ENCODE measurements at regions not wholly inside any gene's neighbourhood (a gene's known extent, or its start where the extent isn't known, plus 50 kb on each side); places are given as distances from the start of the nearest gene placed in this dataset.

- H3K27ac Mint-ChIP-seq (ENCODE audit: unreplicated experiment) = no peak overlapping the region
- H3K27me3 Mint-ChIP-seq (ENCODE audit: low read depth) = no peaks in the 10 kb centered on the region
- TF ChIP-seq CTCF (IDR thresholded peaks at IDR 0.05) = no peak
- no peaks in the 10 kb centered on the region for H3K36me3 Mint-ChIP-seq (ENCODE audit: low read depth)
- DNase-seq (ENCODE audit: low spot score) = no peak
- H3K9me3 Mint-ChIP-seq (ENCODE audit: low read depth) = no peaks in the 10 kb centered on the region
- H3K4me1 Mint-ChIP-seq (ENCODE audit: low read depth) = peaks cover 25% of the 10 kb centered on the region
- H3K4me3 Mint-ChIP-seq (ENCODE audit: unreplicated experiment) = no peak overlapping the region
Measured at GRCh38 chr5:171528036-171528435, 108.6 kb downstream of the FGF18 start.

GRCh38 chr5:171528865-171529614, 109.6 kb downstream of the FGF18 start:
- Mint-ChIP-seq H3K4me3 (ENCODE audit: unreplicated experiment) (no peak overlapping the region), H3K27me3 (ENCODE audit: low read depth) (no peaks in the 10 kb centered on the region), H3K9me3 (ENCODE audit: low read depth) (no peaks in the 10 kb centered on the region), H3K4me1 (ENCODE audit: low read depth) (peaks cover 20% of the 10 kb centered on the region), H3K27ac (ENCODE audit: unreplicated experiment) (no peak overlapping the region), H3K36me3 (ENCODE audit: low read depth) (no peaks in the 10 kb centered on the region)
- TF ChIP-seq CTCF (IDR thresholded peaks at IDR 0.05) = no peak
- no peak for DNase-seq (ENCODE audit: low spot score)

GRCh38 chr5:171531638-171532037, 112.2 kb downstream of the FGF18 start:
- no peaks in the 10 kb centered on the region for H3K36me3 Mint-ChIP-seq (ENCODE audit: low read depth)
- no peak for TF ChIP-seq CTCF (IDR thresholded peaks at IDR 0.05)
- no peak overlapping the region for H3K4me3 Mint-ChIP-seq (ENCODE audit: unreplicated experiment)
- H3K27me3 Mint-ChIP-seq (ENCODE audit: low read depth) = no peaks in the 10 kb centered on the region
- H3K9me3 Mint-ChIP-seq (ENCODE audit: low read depth) = no peaks in the 10 kb centered on the region
- DNase-seq (ENCODE audit: low spot score) = no peak
- peaks cover 3% of the 10 kb centered on the region for H3K4me1 Mint-ChIP-seq (ENCODE audit: low read depth)
- H3K27ac Mint-ChIP-seq (ENCODE audit: unreplicated experiment) = no peak overlapping the region

- DNase-seq (ENCODE audit: low spot score) = no peak
- Mint-ChIP-seq H3K36me3 (ENCODE audit: low read depth) (no peaks in the 10 kb centered on the region), H3K4me3 (ENCODE audit: unreplicated experiment) (no peak overlapping the region), H3K27me3 (ENCODE audit: low read depth) (no peaks in the 10 kb centered on the region), H3K4me1 (ENCODE audit: low read depth) (peaks cover 8% of the 10 kb centered on the region), H3K27ac (ENCODE audit: unreplicated experiment) (no peak overlapping the region), H3K9me3 (ENCODE audit: low read depth) (no peaks in the 10 kb centered on the region)
- TF ChIP-seq CTCF (IDR thresholded peaks at IDR 0.05) = no peak
Measured at GRCh38 chr5:171533153-171533552, 113.7 kb downstream of the FGF18 start.

GRCh38 chr5:171534043-171534895, 114.8 kb downstream of the FGF18 start:
- H3K9me3 Mint-ChIP-seq (ENCODE audit: low read depth) = no peaks in the 10 kb centered on the region
- no peak for TF ChIP-seq CTCF (IDR thresholded peaks at IDR 0.05)
- no peak for DNase-seq (ENCODE audit: low spot score)
- H3K27ac Mint-ChIP-seq (ENCODE audit: unreplicated experiment) = no peak overlapping the region
- H3K27me3 Mint-ChIP-seq (ENCODE audit: low read depth) = no peaks in the 10 kb centered on the region
- peaks cover 8% of the 10 kb centered on the region for H3K4me1 Mint-ChIP-seq (ENCODE audit: low read depth)
- H3K36me3 Mint-ChIP-seq (ENCODE audit: low read depth) = no peaks in the 10 kb centered on the region
- H3K4me3 Mint-ChIP-seq (ENCODE audit: unreplicated experiment) = no peak overlapping the region
